ENCODE measurements at regions not wholly inside any gene's neighbourhood (a gene's known extent, or its start where the extent isn't known, plus 50 kb on each side); places are given as distances from the start of the nearest gene placed in this dataset.
A peak's percentile ranks its signal among the peaks of the same experiment; 100 is the strongest.

GRCh38 chr19:33982706-33983105 is 186.0 kb downstream of the KCTD15 start:
- TF ChIP-seq CTCF (IDR thresholded peaks at IDR 0.05) (peak in 1 of 7 experiments; percentile 31), EP300 (IDR thresholded peaks at IDR 0.05) (no peak), POLR2AphosphoS5 (IDR thresholded peaks at IDR 0.05) (no peak)

Data from stomach (tissue), 4 donors.